K562 (cell line): ENCODE measurements at regions not wholly inside any gene's neighbourhood (a gene's known extent, or its start where the extent isn't known, plus 50 kb on each side); places are given as distances from the start of the nearest gene placed in this dataset.

ENCODE experiments used
- ATAC-seq: fragments of 200-7000 bp; cut with Tn5 transposase; 3 replicates; pipeline ENCODE4 v1.9.1; 2020; ENCODE audit warnings: moderate library complexity
- BruUV-seq: library from RNA; stranded (reverse); fragments of 400-500 nt; replicated peaks from 2 replicates; lab custom pipeline; 2021; lab: Mats Ljungman, UMichigan
- CTCF ChIA-PET: fragments of 300-600 bp; formaldehyde crosslinking; extraction: SDS; loops from one replicate; lab custom pipeline; 2021; ENCODE audit warnings: low intra/inter-chr PET ratio; lab: Yijun Ruan, JAX
- POLR2A ChIA-PET: fragments of 300-600, 350-650 bp; sonication (Branson Sonifier 250); formaldehyde crosslinking; extraction: SDS; loops from one replicate; lab custom pipeline; 2021; ENCODE audit warnings: antibody characterized with exemption, inconsistent platforms; lab: Yijun Ruan, JAX
- DNase-seq, 4 experiments: peaks; one replicate each; pipeline versions ENCODE4 v3.0.0 to v3.0.0-alpha.2; 2011 to 2018; ENCODE audit warnings: low spot score in 3 of 4, mixed read lengths in 3 of 4; ENCODE audit errors: extremely low read depth in 1 of 4
- FAIRE-seq: peaks from 2 replicates; lab custom pipeline; 2011; peaks lifted over from hg19 to GRCh38; lab: Jason Lieb, UNC
- H2AFZ ChIP-seq: 2 replicates; pipeline ENCODE4 v1.6.0; 2011; ENCODE audit warnings: low read depth, low read length, control low read depth, inconsistent platforms
- H3K27ac ChIP-seq: fragments of 200-600 bp; 3 replicates; pipeline ENCODE4 v1.8.0; 2011; ENCODE audit warnings: low read depth, mild to moderate bottlenecking, control low read depth, inconsistent platforms, low read length, moderate library complexity, mixed read lengths; ENCODE audit errors: extremely low read depth
- H3K27me3 ChIP-seq, 2 experiments: fragments of 300-600 bp in 1 of 2; 2 replicates in 1 of 2; 3 replicates in 1 of 2; pipeline versions ENCODE4 v1.6.0 to v1.8.0; 2011; ENCODE audit warnings: inconsistent platforms in 2 of 2, low read length in 2 of 2, mild to moderate bottlenecking in 1 of 2, mixed read lengths in 1 of 2, moderate library complexity in 1 of 2; ENCODE audit not compliant: control insufficient read depth in 2 of 2, insufficient read depth in 2 of 2
- H3K36me3 ChIP-seq: fragments of 300-600 bp; 3 replicates; pipeline ENCODE4 v1.8.0; 2011; ENCODE audit warnings: mild to moderate bottlenecking, low read length, inconsistent platforms; ENCODE audit not compliant: control insufficient read depth, insufficient read depth
- H3K4me1 ChIP-seq, 2 experiments: fragments of 200-600 bp in 1 of 2; replicated peaks in 1 of 2; 2 replicates in 1 of 2; 3 replicates in 1 of 2; pipeline versions ENCODE4 v1.5.1 to v1.8.0; 2011; ENCODE audit warnings: inconsistent platforms in 2 of 2, low read length in 2 of 2, mild to moderate bottlenecking in 1 of 2, mixed read lengths in 1 of 2, moderate library complexity in 1 of 2; ENCODE audit not compliant: control insufficient read depth in 2 of 2, insufficient read depth in 2 of 2
- H3K4me2 ChIP-seq: 2 replicates; pipeline ENCODE4 v1.6.1; 2011; ENCODE audit warnings: low read length, control low read depth, inconsistent platforms, mixed read lengths; ENCODE audit not compliant: insufficient read depth
- H3K4me3 ChIP-seq: fragments of 200-600 bp; sonication (generic), shearing (Covaris generic); 2 replicates; pipeline ENCODE4 v1.5.1; 2016; ENCODE audit warnings: control low read depth, inconsistent platforms
- H3K79me2 ChIP-seq: fragments of 200-600 bp; 3 replicates; pipeline ENCODE4 v1.8.0; 2011; ENCODE audit warnings: low read length, inconsistent platforms; ENCODE audit not compliant: control insufficient read depth, insufficient read depth
- H3K9ac ChIP-seq, 2 experiments: 2 replicates each; pipeline versions ENCODE4 v1.6.0 to v1.6.1; 2011; ENCODE audit warnings: low read depth in 2 of 2, low read length in 2 of 2, control low read depth in 1 of 2, inconsistent platforms in 1 of 2, mild to moderate bottlenecking in 1 of 2, mixed read lengths in 1 of 2; ENCODE audit not compliant: insufficient read depth in 1 of 2
- H3K9me1 ChIP-seq: one replicate; pipeline ENCODE4 v1.6.0; 2011; ENCODE audit warnings: inconsistent platforms, mild to moderate bottlenecking, low read length, moderate library complexity; ENCODE audit not compliant: control insufficient read depth, insufficient read depth
- H3K9me3 ChIP-seq: replicated peaks from 2 replicates; pipeline ENCODE4 v1.5.1; 2011; ENCODE audit warnings: low read depth, low read length, inconsistent platforms; ENCODE audit not compliant: control insufficient read depth, insufficient read depth
- H4K20me1 ChIP-seq: replicated peaks from 2 replicates; pipeline ENCODE4 v1.6.1; 2011; ENCODE audit warnings: low read length, inconsistent platforms, mixed read lengths; ENCODE audit not compliant: control insufficient read depth, insufficient read depth
- FOXK2 ChIP-seq, 2 experiments: fragments of 450-650 bp; IDR thresholded peaks in 1 of 2; conservative IDR thresholded peaks in 1 of 2; 2 replicates each; pipeline ENCODE4 v1.6.1; 2016; ENCODE audit warnings: low read depth in 2 of 2, mild to moderate bottlenecking in 1 of 2
- HDGF ChIP-seq: fragments of 450-650 bp; IDR thresholded peaks from 2 replicates; pipeline ENCODE4 v1.6.1; 2016
- HINFP ChIP-seq: fragments of 450-650 bp; conservative IDR thresholded peaks from 2 replicates; pipeline ENCODE4 v1.6.1; 2016; ENCODE audit warnings: missing genetic modification characterization, low read depth, mild to moderate bottlenecking, control low read depth, missing compliant biosample characterization
- HOXB6 ChIP-seq: fragments of 250-450 bp; sonication (Bioruptor Pico); IDR thresholded peaks from 2 replicates; pipeline ENCODE4 v1.5.1; 2022; ENCODE audit warnings: mild to moderate bottlenecking, borderline replicate concordance
- MEIS2 ChIP-seq: fragments of 450-650 bp; IDR thresholded peaks from 2 replicates; pipeline ENCODE4 v1.6.1; 2014; ENCODE audit warnings: mild to moderate bottlenecking; ENCODE audit not compliant: partially characterized antibody
- OTX1 ChIP-seq: fragments of 450-650 bp; formaldehyde crosslinking; IDR thresholded peaks from 2 replicates; pipeline ENCODE4 v1.4.0; 2022; ENCODE audit warnings: mild to moderate bottlenecking
- POLR2B ChIP-seq: fragments of 450-650 bp; IDR thresholded peaks from 2 replicates; pipeline ENCODE4 v1.6.1; 2018; ENCODE audit warnings: low read depth; ENCODE audit not compliant: partially characterized antibody
- RB1 ChIP-seq: fragments of 450-650 bp; IDR thresholded peaks from 2 replicates; pipeline ENCODE4 v1.6.1; 2017; ENCODE audit warnings: low read depth, mild to moderate bottlenecking
- SMARCB1 ChIP-seq: IDR thresholded peaks from 2 replicates; pipeline ENCODE4 v1.6.1; 2011; ENCODE audit warnings: improper control_type of control experiment, low read depth; ENCODE audit not compliant: insufficient read length
- SRSF9 ChIP-seq: fragments of 200-400 bp; formaldehyde crosslinking; IDR thresholded peaks from 2 replicates; pipeline ENCODE4 v1.6.1; 2017; ENCODE audit warnings: low read depth, low read length, borderline replicate concordance
- SUPT5H ChIP-seq: fragments of 450-650 bp; IDR thresholded peaks from 2 replicates; pipeline ENCODE4 v1.6.1; 2016
- TARDBP ChIP-seq: fragments of 450-650 bp; IDR thresholded peaks from 2 replicates; pipeline ENCODE4 v1.6.1; 2016
- WHSC1 ChIP-seq: IDR thresholded peaks from one replicate; pipeline ENCODE4 v1.6.1; 2012; ENCODE audit warnings: low read length, control low read depth, inconsistent platforms
- ZBTB9 ChIP-seq: fragments of 450-650 bp; formaldehyde crosslinking; IDR thresholded peaks from 2 replicates; pipeline ENCODE4 v1.4.0; 2020; ENCODE audit warnings: mild to moderate bottlenecking, moderate library complexity
- ZNF124 ChIP-seq: sonication (generic); formaldehyde crosslinking; IDR thresholded peaks from 2 replicates; pipeline ENCODE4 v1.8.1; 2022; ENCODE audit warnings: missing genetic modification reagents
- ZNF239 ChIP-seq: fragments of 250-450 bp; sonication (Bioruptor Pico); IDR thresholded peaks from 2 replicates; pipeline ENCODE4 v1.4.0; 2020; ENCODE audit warnings: mild to moderate bottlenecking
- WGBS: fragments of 100-300 bp; shearing (Covaris generic); methylation state at CpG from one replicate; pipeline ENCODE4 v1.1.6; 2016; ENCODE audit warnings: low coverage, mixed read lengths; ENCODE audit not compliant: insufficient coverage; ENCODE audit errors: missing lambda C conversion rate; 5-methylcytosine and 5-hydroxymethylcytosine counted together
- in situ Hi-C: fragments of 300-500 bp; cut with MboI; formaldehyde crosslinking; loops from 4 replicates; pipeline ENCODE4 v1.15.0; 2018; ENCODE audit warnings: inconsistent platforms, mixed read lengths
- intact Hi-C: fragments of 100-400 bp; cut with micrococcal nuclease; formaldehyde crosslinking; loops from 2 replicates; pipeline ENCODE4 v1.14.2; 2022

- H3K4me2 ChIP-seq, result no peak overlapping the region
- intact Hi-C loops (no loop called here), in situ Hi-C loops (no loop called here)
- no peak overlapping the region for H3K4me3 ChIP-seq
- ATAC-seq (no peak), DNase-seq (no peak), FAIRE-seq (no peak)
- no peaks in the 10 kb centered on the region for H3K79me2 ChIP-seq
- H3K9me1 ChIP-seq, result no peaks in the 10 kb centered on the region
- no peaks in the 10 kb centered on the region for H3K4me1 ChIP-seq
- 3% methylated on average over 2 of the region's 2 CpGs for WGBS
- no peak for TF ChIP-seq POLR2B
- no peak for TF ChIP-seq WHSC1
- TF ChIP-seq TARDBP, result no peak
- TF ChIP-seq SMARCB1, result no peak
- TF ChIP-seq OTX1 (CRISPR knock-in tag), result no peak
- no peak for TF ChIP-seq ZNF239
- TF ChIP-seq FOXK2 (conservative IDR thresholded peaks at IDR 0.05 in 1 of 2, IDR thresholded peaks at IDR 0.05 in 1 of 2; ENCODE audit: low read depth in 2 of 2), result no peak
- no peaks in the 10 kb centered on the region for H3K9me3 ChIP-seq
- H4K20me1 ChIP-seq, result 0 out of 2 replicates have a peak, but pooled peaks cover 3% of the 10 kb centered on the region
- H3K9ac ChIP-seq, result no peak overlapping the region
- no peak overlapping the region for H2AFZ ChIP-seq
- no peaks in the 10 kb centered on the region for H3K36me3 ChIP-seq
- ChIA-PET CTCF (no interaction called here), POLR2A (no interaction called here)
- no peak overlapping the region for H3K27ac ChIP-seq
- no TSS peak for BruUV-seq
- H3K27me3 ChIP-seq, result peaks cover 12 to 24% of the 10 kb centered on the region in 2 experiments; a peak in 4 of 5 replicates
Measured at GRCh38 chr1:61623852-61624251, 101.1 kb downstream of the TM2D1 start.

GRCh38 chr1:61620536-61620935 lies 104.4 kb downstream of the TM2D1 start:
- Histone ChIP-seq H3K79me2 (no peaks in the 10 kb centered on the region), H3K4me3 (no peak overlapping the region), H3K9me1 (no peaks in the 10 kb centered on the region), H3K27me3 (peaks cover 16 to 24% of the 10 kb centered on the region in 2 experiments; a peak in 4 of 5 replicates), H4K20me1 (peaks cover 3% of the 10 kb centered on the region; the same call in 1 of the 2 replicates), H3K36me3 (no peaks in the 10 kb centered on the region), H3K4me1 (no peaks in the 10 kb centered on the region), H3K27ac (no peak overlapping the region), H3K4me2 (no peak overlapping the region), H3K9me3 (no peaks in the 10 kb centered on the region), H2AFZ (no peak overlapping the region), H3K9ac (no peak overlapping the region)
- no peak for ATAC-seq
- DNase-seq, result no peak
- WGBS, result 0% methylated on average over 5 of the region's 5 CpGs
- no TSS peak for BruUV-seq
- in situ Hi-C loops, result no loop called here
- POLR2A ChIA-PET, result no interaction called here
- intact Hi-C loops, result no loop called here
- FAIRE-seq, result no peak
- CTCF ChIA-PET, result no interaction called here
- TF ChIP-seq RB1, result no peak
- TF ChIP-seq SUPT5H, result no peak
- no peak for TF ChIP-seq HDGF
- no peak for TF ChIP-seq HINFP (tag)
- no peak for TF ChIP-seq SRSF9
- no peak for TF ChIP-seq ZNF124 (CRISPR knock-in tag)
- TF ChIP-seq HOXB6 (CRISPR knock-in tag), result no peak
- TF ChIP-seq ZBTB9, result no peak
- TF ChIP-seq MEIS2, result no peak
